OCI-LY3 (cell line): ENCODE measurements at regions not wholly inside any gene's neighbourhood (a gene's known extent, or its start where the extent isn't known, plus 50 kb on each side); places are given as distances from the start of the nearest gene placed in this dataset.

Experiments used
- H2AFZ ChIP-seq: fragments of 200-600, 300-600 bp; shearing (Covaris generic); 2 replicates; pipeline ENCODE4 v1.6.0; 2014; ENCODE audit warnings: antibody characterized with exemption, low read depth, low read length
- H3K27ac ChIP-seq: fragments of 200-600, 300-600 bp; sonication (generic); 2 replicates; pipeline ENCODE4 v1.5.1; 2014; ENCODE audit warnings: mild to moderate bottlenecking, low read length, moderate library complexity, mixed read lengths
- H3K27me3 ChIP-seq: fragments of 200-600, 300-600 bp; sonication (generic); 2 replicates; pipeline ENCODE4 v1.6.1; 2014; ENCODE audit warnings: low read depth, low read length, mixed read lengths
- H3K36me3 ChIP-seq: fragments of 200-600, 300-600 bp; sonication (generic); replicated peaks from 2 replicates; pipeline ENCODE3; 2014; ENCODE audit warnings: low read depth, low read length, mixed read lengths
- H3K4me1 ChIP-seq: fragments of 300-600, 200-600 bp; sonication (generic); 2 replicates; pipeline ENCODE4 v1.6.1; 2014; ENCODE audit warnings: low read length, mixed read lengths
- H3K4me2 ChIP-seq: fragments of 200-600, 300-600 bp; sonication (generic); 2 replicates; pipeline ENCODE4 v1.6.1; 2014; ENCODE audit warnings: low read length, mixed read lengths
- H3K4me3 ChIP-seq: fragments of 300-600, 200-600 bp; sonication (generic); 2 replicates; pipeline ENCODE4 v1.5.1; 2014; ENCODE audit warnings: antibody characterized with exemption, mild to moderate bottlenecking, low read length, moderate library complexity
- H3K79me2 ChIP-seq: fragments of 300-600, 200-600 bp; shearing (Covaris generic); 2 replicates; pipeline ENCODE4 v1.6.1; 2014; ENCODE audit warnings: mild to moderate bottlenecking, low read length, mixed read lengths
- H3K9ac ChIP-seq: fragments of 300-600, 200-600 bp; shearing (Covaris generic); 2 replicates; pipeline ENCODE4 v1.6.0; 2014; ENCODE audit warnings: mild to moderate bottlenecking, low read length, moderate library complexity
- H3K9me3 ChIP-seq: fragments of 200-600, 300-600 bp; shearing (Covaris generic); 2 replicates; pipeline ENCODE4 v1.6.1; 2014; ENCODE audit warnings: low read length, mixed read lengths; ENCODE audit not compliant: insufficient read depth
- H4K20me1 ChIP-seq: fragments of 200-600, 300-600 bp; sonication (generic); 2 replicates; pipeline ENCODE4 v1.6.1; 2016; ENCODE audit warnings: low read length, mixed read lengths; ENCODE audit not compliant: insufficient read depth
- CTCF ChIP-seq: fragments of 200-600, 300-600 bp; sonication (generic); IDR thresholded peaks from 2 replicates; pipeline ENCODE4 v1.5.1; 2014; ENCODE audit warnings: antibody characterized with exemption, low read length, low read depth
- EZH2phosphoT487 ChIP-seq: fragments of 200-600 bp; shearing (Covaris generic); IDR thresholded peaks from 2 replicates; pipeline ENCODE4 v1.6.1; 2018; ENCODE audit warnings: antibody characterized with exemption, mixed run types, low read depth

GRCh38 chr19:30930941-30931706 is 418.1 kb downstream of the TSHZ3 start:
- Histone ChIP-seq H2AFZ (no peak overlapping the region), H3K79me2 (no peaks in the 10 kb centered on the region), H3K36me3 (no peaks in the 10 kb centered on the region), H4K20me1 (no peaks in the 10 kb centered on the region), H3K27me3 (no peaks in the 10 kb centered on the region), H3K4me1 (no peaks in the 10 kb centered on the region), H3K27ac (no peak overlapping the region), H3K4me3 (no peak overlapping the region), H3K9ac (no peak overlapping the region), H3K9me3 (0 out of 2 replicates have a peak, but pooled peaks cover 5% of the 10 kb centered on the region), H3K4me2 (no peak overlapping the region)
- TF ChIP-seq EZH2phosphoT487 (no peak), CTCF (no peak)

- Histone ChIP-seq H4K20me1 (no peaks in the 10 kb centered on the region), H3K4me1 (no peaks in the 10 kb centered on the region), H2AFZ (no peak overlapping the region)
These were observed 421.5 kb downstream of the TSHZ3 start for GRCh38 chr19:30927705-30928104.

GRCh38 chr19:30924670-30925069 is 424.6 kb downstream of the TSHZ3 start:
- H2AFZ ChIP-seq = no peak overlapping the region
- no peaks in the 10 kb centered on the region for H3K79me2 ChIP-seq
- no peaks in the 10 kb centered on the region for H3K4me1 ChIP-seq
- H3K27ac ChIP-seq = no peak overlapping the region
- H3K27me3 ChIP-seq = no peaks in the 10 kb centered on the region
- H3K9me3 ChIP-seq = 0 out of 2 replicates have a peak, but pooled peaks cover 5% of the 10 kb centered on the region
- no peak overlapping the region for H3K4me3 ChIP-seq
- H4K20me1 ChIP-seq = no peaks in the 10 kb centered on the region
- TF ChIP-seq CTCF (no peak), EZH2phosphoT487 (no peak)
- no peak overlapping the region for H3K4me2 ChIP-seq
- no peaks in the 10 kb centered on the region for H3K36me3 ChIP-seq
- H3K9ac ChIP-seq = no peak overlapping the region

More at GRCh38 chr19:30927705-30928104, 421.5 kb downstream of the TSHZ3 start:
- Histone ChIP-seq H3K9ac (no peak overlapping the region), H3K79me2 (no peaks in the 10 kb centered on the region), H3K9me3 (0 out of 2 replicates have a peak, but pooled peaks cover 5% of the 10 kb centered on the region), H3K4me2 (no peak overlapping the region), H3K27ac (no peak overlapping the region), H3K27me3 (no peaks in the 10 kb centered on the region), H3K4me3 (no peak overlapping the region), H3K36me3 (no peaks in the 10 kb centered on the region)
- TF ChIP-seq CTCF = no peak
- TF ChIP-seq EZH2phosphoT487 = no peak

- Histone ChIP-seq H3K4me2 (no peak overlapping the region), H3K27me3 (no peaks in the 10 kb centered on the region), H3K4me1 (no peaks in the 10 kb centered on the region), H3K79me2 (no peaks in the 10 kb centered on the region), H3K27ac (no peak overlapping the region), H3K36me3 (no peaks in the 10 kb centered on the region), H3K9ac (no peak overlapping the region), H2AFZ (no peak overlapping the region), H3K4me3 (no peak overlapping the region), H3K9me3 (0 out of 2 replicates have a peak, but pooled peaks cover 5% of the 10 kb centered on the region), H4K20me1 (no peaks in the 10 kb centered on the region)
- TF ChIP-seq EZH2phosphoT487 = no peak
- TF ChIP-seq CTCF = no peak
These were observed 425.1 kb downstream of the TSHZ3 start for GRCh38 chr19:30924069-30924636.
